Astrocyte of the hippocampus (primary cell): ENCODE measurements at regions not wholly inside any gene's neighbourhood (a gene's known extent, or its start where the extent isn't known, plus 50 kb on each side); places are given as distances from the start of the nearest gene placed in this dataset.

Experiments
- DNase-seq: peaks from one replicate; pipeline ENCODE4 v3.0.0; 2011; ENCODE audit warnings: low read depth, low spot score

- no peak for DNase-seq
These were observed 62.9 kb upstream of the MOCS1 start for GRCh38 chr6:39997101-39997635.

- DNase-seq = no peak
These were observed 61.4 kb upstream of the MOCS1 start for GRCh38 chr6:39995633-39996032.

GRCh38 chr6:39992861-39993622, 58.8 kb upstream of the MOCS1 start:
- no peak for DNase-seq
